Transverse colon (tissue), 4 donors: ENCODE measurements at regions not wholly inside any gene's neighbourhood (a gene's known extent, or its start where the extent isn't known, plus 50 kb on each side); places are given as distances from the start of the nearest gene placed in this dataset.
A peak's percentile ranks its signal among the peaks of the same experiment; 100 is the strongest.
"Not testable (repeated sequence)": the region's sequence is repeated elsewhere in the genome, so short reads cannot be mapped to it uniquely, and the experiment has no call there.

Source experiments
- DNase-seq: peaks from one replicate; pipeline ENCODE4 v3.0.0-alpha.2; 2019
- H3K27ac ChIP-seq, 4 donors: fragments of 200-600 bp; sonication (generic); 2 replicates each; pipeline ENCODE4 v1.5.1; 2016 to 2018; ENCODE audit warnings: inconsistent platforms in 4 of 4
- H3K27me3 ChIP-seq: fragments of 200-600 bp; sonication (generic); 2 replicates; pipeline ENCODE4 v1.5.1; 2017; ENCODE audit warnings: inconsistent platforms
- H3K36me3 ChIP-seq, 4 donors: fragments of 200-600 bp; sonication (generic); 2 replicates each; pipeline ENCODE4 v1.5.1; 2017 to 2019; ENCODE audit warnings: inconsistent platforms in 4 of 4
- H3K4me1 ChIP-seq, 4 donors: fragments of 200-600 bp; sonication (generic); 2 replicates each; pipeline ENCODE4 v1.5.1; 2017 to 2020; ENCODE audit warnings: inconsistent platforms in 4 of 4
- H3K4me3 ChIP-seq, 4 donors: fragments of 200-600 bp; sonication (generic); 1 replicate in 1 of 4; 2 replicates in 3 of 4; pipeline versions ENCODE4 v1.5.1 to v1.6.1; 2017 to 2019; ENCODE audit warnings: inconsistent platforms in 4 of 4
- H3K9me3 ChIP-seq, 2 donors: fragments of 200-600 bp; sonication (generic); 2 replicates each; pipeline ENCODE4 v1.5.1; 2017 to 2019; ENCODE audit warnings: inconsistent platforms in 2 of 2
- CTCF ChIP-seq, 5 experiments: fragments of 200-600 bp in 3 of 5; fragments of 450-650 bp in 2 of 5; sonication (generic) in 3 of 5; IDR thresholded peaks; 1 replicate in 2 of 5; 2 replicates in 3 of 5; pipeline ENCODE4 v1.5.1; 2016 to 2017; ENCODE audit warnings: antibody characterized with exemption in 5 of 5, inconsistent platforms in 3 of 5, mild to moderate bottlenecking in 2 of 5, moderate library complexity in 1 of 5
- EP300 ChIP-seq: sonication (generic); formaldehyde crosslinking; IDR thresholded peaks from one replicate; pipeline ENCODE4 v1.6.1; 2017; ENCODE audit warnings: antibody characterized with exemption, low read depth
- POLR2A ChIP-seq: fragments of 450-650 bp; IDR thresholded peaks from one replicate; pipeline ENCODE4 v1.6.1; 2016; ENCODE audit warnings: antibody characterized with exemption, mild to moderate bottlenecking, moderate library complexity
- POLR2AphosphoS5 ChIP-seq, 3 donors: sonication (generic); formaldehyde crosslinking; IDR thresholded peaks; one replicate each; pipeline ENCODE4 v1.6.1; 2016; ENCODE audit warnings: antibody characterized with exemption in 3 of 3
- WGBS, 2 donors: methylation state at CpG; one replicate each; pipeline ENCODE4 v1.1.5; 2018; ENCODE audit warnings: low coverage in 1 of 2; 5-methylcytosine and 5-hydroxymethylcytosine counted together
- in situ Hi-C, 4 donors: fragments of 200-750 bp; cut with MboI; loops; one replicate each; pipeline versions ENCODE4 v1.15.0 to v1.15.1; 2017; ENCODE audit warnings: low sequenced_read_pairs in 3 of 4, low pct_ligation_motif_present in 1 of 4, low pct_unique_long_range_greater_than_20kb in 1 of 4
- intact Hi-C: fragments of 100-400 bp; cut with DNase I; formaldehyde crosslinking; loops from one replicate; pipeline ENCODE4 v1.15.1; 2023; ENCODE audit warnings: low total_unique reads

DNA sequence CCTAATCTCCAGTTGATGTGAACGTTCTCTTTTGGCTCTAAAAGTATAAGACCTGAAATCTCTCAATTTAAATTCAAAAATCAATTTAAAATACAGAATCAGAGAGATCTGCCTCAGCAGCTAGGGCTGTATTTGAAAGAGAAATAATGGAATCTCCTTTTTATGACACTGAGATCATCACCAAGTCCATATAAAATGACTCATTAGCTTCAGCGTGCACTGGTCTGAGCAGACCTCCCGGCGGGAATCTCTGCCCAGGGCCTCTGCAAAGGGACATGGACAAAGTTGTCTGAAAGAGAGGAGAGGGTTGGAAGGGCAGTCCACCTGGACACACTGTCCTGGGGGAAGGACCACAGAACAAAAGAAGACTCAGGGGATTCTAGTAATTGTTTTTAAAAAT, 855.6 kb downstream of the EFNB2 start:
- DNase-seq: no peak
- Histone ChIP-seq H3K9me3 (no peaks in the 10 kb centered on the region), H3K36me3 (no peaks in the 10 kb centered on the region), H3K4me3 (no peak overlapping the region), H3K27ac (no peak overlapping the region), H3K4me1 (no peaks in the 10 kb centered on the region), H3K27me3 (no peaks in the 10 kb centered on the region)
- 72% methylated on average over 4 of the region's 4 CpGs; no CpG with 5 or more reads in 1 of the 2 donors for WGBS, 2 donors
- intact Hi-C loops: no loop called here
- TF ChIP-seq CTCF (IDR thresholded peaks at IDR 0.05) (no peak), EP300 (no peak), POLR2AphosphoS5 (IDR thresholded peaks at IDR 0.05) (no peak), POLR2A (no peak)
- in situ Hi-C loops: no loop called here

GRCh38 chr13:105678072-105678471, 857.4 kb downstream of the EFNB2 start:
- in situ Hi-C loops (no loop called here), intact Hi-C loops (no loop called here)
- TF ChIP-seq CTCF (IDR thresholded peaks at IDR 0.05): no peak
- TF ChIP-seq POLR2AphosphoS5 (IDR thresholded peaks at IDR 0.05): no peak
- no peak for TF ChIP-seq EP300
- TF ChIP-seq POLR2A: no peak
- no peaks in the 10 kb centered on the region for H3K9me3 ChIP-seq
- H3K27me3 ChIP-seq: no peaks in the 10 kb centered on the region
- 29 to 57% methylated on average over 1 of the region's 1 CpG for WGBS, 2 donors
- DNase-seq: no peak
- H3K27ac ChIP-seq: no peak overlapping the region
- H3K4me3 ChIP-seq: no peak overlapping the region
- H3K36me3 ChIP-seq: no peaks in the 10 kb centered on the region
- H3K4me1 ChIP-seq: no peaks in the 10 kb centered on the region

- WGBS, 2 donors: 74 to 88% methylated on average over 4 of the region's 4 CpGs
- no peaks in the 10 kb centered on the region for H3K9me3 ChIP-seq
- no peak for TF ChIP-seq EP300
- TF ChIP-seq POLR2A: no peak
- no peak for TF ChIP-seq CTCF (IDR thresholded peaks at IDR 0.05)
- TF ChIP-seq POLR2AphosphoS5 (IDR thresholded peaks at IDR 0.05): no peak
- intact Hi-C loops (no loop called here), in situ Hi-C loops (no loop called here)
- no peaks in the 10 kb centered on the region for H3K36me3 ChIP-seq
- no peaks in the 10 kb centered on the region for H3K27me3 ChIP-seq
- H3K4me3 ChIP-seq: no peak overlapping the region
- no peak for DNase-seq
- H3K4me1 ChIP-seq: peaks cover 0 to 15% (median 5%) of the 10 kb centered on the region in 4 donors
- H3K27ac ChIP-seq: no peak overlapping the region
These were observed 862.6 kb downstream of the EFNB2 start for GRCh38 chr13:105672881-105673280.

GRCh38 chr13:105671131-105671530, 864.3 kb downstream of the EFNB2 start:
- DNase-seq, H3K27ac ChIP-seq, in situ Hi-C loops, H3K36me3 ChIP-seq, H3K9me3 ChIP-seq, H3K27me3 ChIP-seq, intact Hi-C loops, H3K4me3 ChIP-seq: not testable (repeated sequence)
- H3K4me1 ChIP-seq: peaks cover 0 to 15% (median 5%) of the 10 kb centered on the region in 4 donors
- 90 to 94% methylated on average over 2 to 9 of the region's 9 CpGs for WGBS, 2 donors

DNA sequence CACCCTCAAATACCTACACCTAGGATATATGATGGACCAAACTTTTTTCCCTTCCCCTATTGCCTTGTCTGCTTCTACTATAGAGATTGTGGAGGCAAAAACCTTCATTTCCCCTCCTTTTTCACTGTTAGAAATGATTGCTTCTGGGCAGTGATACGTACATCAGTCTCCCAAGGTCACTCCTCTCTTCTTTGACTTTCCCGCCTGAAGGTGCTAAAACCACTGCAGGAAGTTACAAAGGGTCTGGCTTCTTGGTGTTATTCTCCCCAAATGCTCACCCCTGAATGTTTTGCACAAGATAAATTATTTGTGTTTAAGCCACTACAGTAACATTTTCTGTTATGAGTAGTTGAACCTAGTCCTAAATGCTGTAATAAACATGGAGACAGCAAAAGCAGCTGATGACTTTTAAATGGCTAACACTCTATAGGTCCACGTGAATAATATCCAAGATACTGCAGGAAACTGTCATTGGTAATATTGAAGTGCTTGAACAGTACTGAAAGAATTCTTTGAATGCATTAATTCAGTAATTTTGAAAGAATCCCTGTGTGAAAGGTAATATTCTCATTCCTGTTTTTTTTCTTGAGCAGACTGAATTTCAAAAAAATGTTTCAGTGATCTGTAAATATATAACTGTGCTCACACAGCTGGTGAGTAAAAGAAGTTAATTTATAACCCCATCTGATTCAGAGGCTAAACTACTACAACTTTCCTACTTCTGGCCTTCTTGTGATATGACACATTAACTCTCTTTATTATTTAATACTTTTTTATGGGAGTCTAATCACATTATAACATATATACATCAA, 865.1 kb downstream of the EFNB2 start:
- Histone ChIP-seq H3K27ac (peak overlapping the region in 1 of 4 donors; percentile 25), H3K4me3 (no peak overlapping the region), H3K4me1 (peaks cover 0 to 15% (median 5%) of the 10 kb centered on the region in 4 donors), H3K9me3 (no peaks in the 10 kb centered on the region), H3K27me3 (no peaks in the 10 kb centered on the region), H3K36me3 (no peaks in the 10 kb centered on the region)
- in situ Hi-C loops (no loop called here), intact Hi-C loops (no loop called here)
- no peak for DNase-seq
- TF ChIP-seq POLR2A (no peak), EP300 (no peak), CTCF (IDR thresholded peaks at IDR 0.05) (no peak), POLR2AphosphoS5 (IDR thresholded peaks at IDR 0.05) (no peak)
- WGBS, 2 donors: 13 to 37% methylated on average over 3 of the region's 3 CpGs
